Keratinocyte (primary cell): ENCODE measurements at regions not wholly inside any gene's neighbourhood (a gene's known extent, or its start where the extent isn't known, plus 50 kb on each side); places are given as distances from the start of the nearest gene placed in this dataset.

Source experiments
- DNase-seq: peaks from one replicate; pipeline ENCODE4 v3.0.0-alpha.2; 2011; ENCODE audit warnings: low read depth, missing footprints, low spot score
- FAIRE-seq: peaks from 2 replicates; lab custom pipeline; 2011; peaks lifted over from hg19 to GRCh38; lab: Jason Lieb, UNC
- H2AFZ ChIP-seq: 2 replicates; pipeline ENCODE4 v1.6.0; 2012; ENCODE audit warnings: low read length, control low read depth, inconsistent platforms; ENCODE audit not compliant: control insufficient read depth
- H3K27ac ChIP-seq: 2 replicates; pipeline ENCODE4 v1.5.1; 2011; ENCODE audit warnings: low read length; ENCODE audit not compliant: control insufficient read depth, insufficient read depth
- H3K27me3 ChIP-seq: 3 replicates; pipeline ENCODE4 v1.6.0; 2011; ENCODE audit warnings: low read length; ENCODE audit not compliant: control insufficient read depth, insufficient read depth; ENCODE audit errors: extremely low read depth
- H3K36me3 ChIP-seq, 2 experiments: 2 replicates in 1 of 2; 3 replicates in 1 of 2; pipeline ENCODE4 v1.5.1; 2011; ENCODE audit warnings: low read length in 2 of 2, mild to moderate bottlenecking in 1 of 2; ENCODE audit not compliant: control insufficient read depth in 2 of 2, insufficient read depth in 2 of 2; ENCODE audit errors: extremely low read depth in 1 of 2
- H3K4me1 ChIP-seq: 3 replicates; pipeline ENCODE4 v1.5.1; 2011; ENCODE audit warnings: low read length; ENCODE audit not compliant: control insufficient read depth, insufficient read depth; ENCODE audit errors: extremely low read depth
- H3K4me2 ChIP-seq: 3 replicates; pipeline ENCODE4 v1.6.0; 2011; ENCODE audit warnings: low read depth, low read length; ENCODE audit not compliant: control insufficient read depth, insufficient read depth; ENCODE audit errors: extremely low read depth
- H3K4me3 ChIP-seq, 3 experiments: fragments of 200-600 bp in 1 of 3; sonication (generic) in 1 of 3; 2 replicates in 2 of 3; 3 replicates in 1 of 3; pipeline ENCODE4 v1.5.1; 2011 to 2016; ENCODE audit warnings: low read length in 3 of 3, mild to moderate bottlenecking in 3 of 3, control low read depth in 2 of 3, inconsistent platforms in 1 of 3, low read depth in 1 of 3, mixed read lengths in 1 of 3, mixed run types in 1 of 3, moderate library complexity in 1 of 3; ENCODE audit not compliant: control insufficient read depth in 2 of 3, insufficient read depth in 2 of 3; ENCODE audit errors: extremely low read depth in 1 of 3
- H3K79me2 ChIP-seq: 2 replicates; pipeline ENCODE4 v1.6.0; 2012; ENCODE audit warnings: low read length; ENCODE audit not compliant: control insufficient read depth, insufficient read depth
- H3K9ac ChIP-seq: 3 replicates; pipeline ENCODE4 v1.6.0; 2011; ENCODE audit warnings: low read length; ENCODE audit not compliant: control insufficient read depth, insufficient read depth; ENCODE audit errors: extremely low read depth
- H3K9me1 ChIP-seq: 3 replicates; pipeline ENCODE4 v1.6.0; 2011; ENCODE audit warnings: low read length; ENCODE audit not compliant: control insufficient read depth, insufficient read depth; ENCODE audit errors: extremely low read depth
- H3K9me3 ChIP-seq: 2 replicates; pipeline ENCODE4 v1.5.1; 2012; ENCODE audit warnings: low read depth, low read length; ENCODE audit not compliant: control insufficient read depth
- H4K20me1 ChIP-seq: 3 replicates; pipeline ENCODE4 v1.6.0; 2011; ENCODE audit warnings: low read length; ENCODE audit not compliant: control insufficient read depth, insufficient read depth; ENCODE audit errors: extremely low read depth
- EZH2 ChIP-seq: IDR thresholded peaks from one replicate; pipeline ENCODE4 v1.6.1; 2012; ENCODE audit warnings: inconsistent platforms, mild to moderate bottlenecking, low read length, moderate library complexity
- dilution Hi-C: fragments of 300-500 bp; cut with MboI; formaldehyde crosslinking; loops from one replicate; pipeline ENCODE4 v1.7.0; 2020; ENCODE audit warnings: low sequenced_read_pairs; ENCODE audit not compliant: extremely low pct_ligation_motif_present
- TF ChIP-seq, protein P1 (sequence below), 3 experiments: IDR thresholded peaks in 1 of 3; conservative IDR thresholded peaks in 1 of 3; optimal IDR thresholded peaks in 1 of 3; 2 replicates in 2 of 3; 3 replicates in 1 of 3; pipeline versions ENCODE3 to v1.5.1; 2011; ENCODE audit warnings: low read length in 3 of 3, mild to moderate bottlenecking in 3 of 3, moderate library complexity in 2 of 3, control low read depth in 1 of 3, inconsistent platforms in 1 of 3; ENCODE audit not compliant: insufficient read depth in 2 of 3; ENCODE audit errors: extremely low read depth in 1 of 3

GRCh38 chr3:126258670-126259069 is 78.3 kb upstream of the ALDH1L1 start:
- H2AFZ ChIP-seq, result no peak overlapping the region
- no peak overlapping the region for H3K27ac ChIP-seq
- H3K27me3 ChIP-seq, result no peaks in the 10 kb centered on the region
- dilution Hi-C loops, result no loop called here
- no peak for FAIRE-seq
- no peaks in the 10 kb centered on the region for H3K36me3 ChIP-seq
- H3K4me1 ChIP-seq, result no peaks in the 10 kb centered on the region
- no peak overlapping the region for H3K9ac ChIP-seq
- DNase-seq, result no peak
- no peaks in the 10 kb centered on the region for H3K9me3 ChIP-seq
- no peaks in the 10 kb centered on the region for H4K20me1 ChIP-seq
- TF ChIP-seq, protein P1, sequence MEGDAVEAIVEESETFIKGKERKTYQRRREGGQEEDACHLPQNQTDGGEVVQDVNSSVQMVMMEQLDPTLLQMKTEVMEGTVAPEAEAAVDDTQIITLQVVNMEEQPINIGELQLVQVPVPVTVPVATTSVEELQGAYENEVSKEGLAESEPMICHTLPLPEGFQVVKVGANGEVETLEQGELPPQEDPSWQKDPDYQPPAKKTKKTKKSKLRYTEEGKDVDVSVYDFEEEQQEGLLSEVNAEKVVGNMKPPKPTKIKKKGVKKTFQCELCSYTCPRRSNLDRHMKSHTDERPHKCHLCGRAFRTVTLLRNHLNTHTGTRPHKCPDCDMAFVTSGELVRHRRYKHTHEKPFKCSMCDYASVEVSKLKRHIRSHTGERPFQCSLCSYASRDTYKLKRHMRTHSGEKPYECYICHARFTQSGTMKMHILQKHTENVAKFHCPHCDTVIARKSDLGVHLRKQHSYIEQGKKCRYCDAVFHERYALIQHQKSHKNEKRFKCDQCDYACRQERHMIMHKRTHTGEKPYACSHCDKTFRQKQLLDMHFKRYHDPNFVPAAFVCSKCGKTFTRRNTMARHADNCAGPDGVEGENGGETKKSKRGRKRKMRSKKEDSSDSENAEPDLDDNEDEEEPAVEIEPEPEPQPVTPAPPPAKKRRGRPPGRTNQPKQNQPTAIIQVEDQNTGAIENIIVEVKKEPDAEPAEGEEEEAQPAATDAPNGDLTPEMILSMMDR (optimal IDR thresholded peaks at IDR 0.05 in 1 of 3, IDR thresholded peaks at IDR 0.05 in 1 of 3, conservative IDR thresholded peaks at IDR 0.05 in 1 of 3; ENCODE audit: extremely low read depth in 1 of 3, insufficient read depth in 2 of 3, low read length in 3 of 3), result no peak
- no peak for TF ChIP-seq EZH2
- H3K4me3 ChIP-seq, result no peak overlapping the region
- no peaks in the 10 kb centered on the region for H3K79me2 ChIP-seq
- H3K9me1 ChIP-seq, result no peaks in the 10 kb centered on the region
- H3K4me2 ChIP-seq, result no peak overlapping the region

DNA sequence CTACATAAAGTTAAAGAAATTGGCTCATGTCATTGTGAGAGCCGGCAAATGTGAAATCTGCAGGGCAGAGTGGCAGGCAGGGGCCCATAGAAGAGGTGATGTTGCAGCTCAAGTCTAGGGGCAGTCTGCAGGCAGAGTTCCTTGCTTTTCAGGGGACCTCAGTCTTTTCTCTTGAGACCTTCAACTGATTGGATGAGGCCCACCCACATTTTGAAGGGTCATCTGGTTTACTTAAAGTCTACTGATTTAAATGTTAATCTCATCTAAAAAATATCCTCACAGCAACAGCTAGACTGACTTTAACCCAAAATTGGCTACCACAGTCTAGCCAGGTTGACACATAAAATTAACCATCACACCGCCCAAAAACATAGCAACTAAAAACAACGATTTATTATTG is 77.6 kb upstream of the ALDH1L1 start:
- no peaks in the 10 kb centered on the region for H3K9me1 ChIP-seq
- dilution Hi-C loops, result no loop called here
- H3K9me3 ChIP-seq, result no peaks in the 10 kb centered on the region
- FAIRE-seq (no peak), DNase-seq (no peak)
- H4K20me1 ChIP-seq, result no peaks in the 10 kb centered on the region
- no peaks in the 10 kb centered on the region for H3K27me3 ChIP-seq
- no peak overlapping the region for H3K4me3 ChIP-seq
- H3K4me2 ChIP-seq, result no peak overlapping the region
- no peak overlapping the region for H3K9ac ChIP-seq
- H3K27ac ChIP-seq, result no peak overlapping the region
- TF ChIP-seq, protein P1 (optimal IDR thresholded peaks at IDR 0.05 in 1 of 3, IDR thresholded peaks at IDR 0.05 in 1 of 3, conservative IDR thresholded peaks at IDR 0.05 in 1 of 3; ENCODE audit: extremely low read depth in 1 of 3, insufficient read depth in 2 of 3, low read length in 3 of 3), result no peak
- no peak for TF ChIP-seq EZH2
- H3K79me2 ChIP-seq, result no peaks in the 10 kb centered on the region
- no peak overlapping the region for H2AFZ ChIP-seq
- H3K36me3 ChIP-seq, result no peaks in the 10 kb centered on the region
- H3K4me1 ChIP-seq, result no peaks in the 10 kb centered on the region
